PC-9 (cell line): ENCODE measurements at regions not wholly inside any gene's neighbourhood (a gene's known extent, or its start where the extent isn't known, plus 50 kb on each side); places are given as distances from the start of the nearest gene placed in this dataset.

Source experiments
- BruUV-seq: library from RNA; stranded (reverse); fragments of 400-500 nt; replicated peaks from 2 replicates; lab custom pipeline; 2021; lab: Mats Ljungman, UMichigan
- CTCF ChIA-PET: fragments of 300-600 bp; sonication (Branson Sonifier 250); formaldehyde crosslinking; loops from one replicate; lab custom pipeline; 2022; ENCODE audit warnings: antibody characterized with exemption; lab: Charles Lee
- POLR2A ChIA-PET: fragments of 300-600 bp; sonication (Branson Sonifier 250); formaldehyde crosslinking; loops from one replicate; lab custom pipeline; 2022; ENCODE audit warnings: antibody characterized with exemption; ENCODE audit not compliant: unreplicated experiment; lab: Charles Lee
- DNase-seq, 2 experiments: peaks; one replicate each; pipeline versions ENCODE4 v3.0.0 to v3.0.0-alpha.2; 2015 to 2022; ENCODE audit warnings: mixed read lengths in 1 of 2
- H2AFZ ChIP-seq: fragments of 200-600 bp; sonication (generic); 2 replicates; pipeline ENCODE4 v1.8.1; 2017; ENCODE audit warnings: antibody characterized with exemption
- H3F3A ChIP-seq: fragments of 200-600 bp; sonication (generic); 2 replicates; pipeline ENCODE4 v1.8.1; 2017; ENCODE audit warnings: antibody characterized with exemption, mild to moderate bottlenecking, low read depth; ENCODE audit not compliant: insufficient read depth
- H3K27ac ChIP-seq: fragments of 200-600 bp; sonication (generic); 2 replicates; pipeline ENCODE4 v1.6.1; 2016; ENCODE audit warnings: mixed run types
- H3K27me3 ChIP-seq: fragments of 200-600 bp; sonication (generic); 2 replicates; pipeline ENCODE4 v1.6.1; 2016; ENCODE audit warnings: low read depth, mixed run types; ENCODE audit not compliant: insufficient read depth
- H3K36me3 ChIP-seq: fragments of 200-600 bp; sonication (generic); 2 replicates; pipeline ENCODE4 v1.6.1; 2016; ENCODE audit warnings: low read depth, mixed run types
- H3K4me1 ChIP-seq: fragments of 200-600 bp; sonication (generic); replicated peaks from 2 replicates; pipeline ENCODE4 v1.6.1; 2016; ENCODE audit warnings: mixed run types; ENCODE audit not compliant: insufficient read depth
- H3K4me2 ChIP-seq: fragments of 200-600 bp; sonication (generic); 2 replicates; pipeline ENCODE4 v1.6.1; 2017; ENCODE audit warnings: mixed run types
- H3K4me3 ChIP-seq: fragments of 200-600 bp; sonication (generic); 2 replicates; pipeline ENCODE4 v1.6.1; 2016; ENCODE audit warnings: mixed run types
- H3K79me2 ChIP-seq: fragments of 200-600 bp; sonication (generic); 2 replicates; pipeline ENCODE4 v1.6.1; 2017; ENCODE audit warnings: low read depth, mixed run types
- H3K9me2 ChIP-seq: fragments of 200-600 bp; sonication (generic); 2 replicates; pipeline ENCODE4 v1.8.1; 2017; ENCODE audit warnings: mild to moderate bottlenecking; ENCODE audit not compliant: insufficient read depth
- H3K9me3 ChIP-seq: fragments of 200-600 bp; sonication (generic); 2 replicates; pipeline ENCODE4 v1.8.1; 2016; ENCODE audit warnings: low read depth; ENCODE audit not compliant: insufficient read depth
- H4K20me1 ChIP-seq: fragments of 200-600 bp; sonication (generic); 2 replicates; pipeline ENCODE4 v1.8.1; 2017; ENCODE audit not compliant: insufficient read depth
- CTCF ChIP-seq: fragments of 200-600 bp; sonication (generic); conservative IDR thresholded peaks from 2 replicates; pipeline ENCODE4 v1.6.1; 2017; ENCODE audit warnings: mixed run types, antibody characterized with exemption, mild to moderate bottlenecking, moderate library complexity
- EZH2 ChIP-seq: fragments of 200-600 bp; sonication (generic); IDR thresholded peaks from 2 replicates; pipeline ENCODE4 v1.8.0; 2017; ENCODE audit warnings: antibody characterized with exemption, low read depth
- intact Hi-C: fragments of 100-400 bp; cut with micrococcal nuclease; formaldehyde crosslinking; loops from one replicate; pipeline ENCODE4 v1.10.0; 2022; ENCODE audit not compliant: unreplicated experiment

DNA sequence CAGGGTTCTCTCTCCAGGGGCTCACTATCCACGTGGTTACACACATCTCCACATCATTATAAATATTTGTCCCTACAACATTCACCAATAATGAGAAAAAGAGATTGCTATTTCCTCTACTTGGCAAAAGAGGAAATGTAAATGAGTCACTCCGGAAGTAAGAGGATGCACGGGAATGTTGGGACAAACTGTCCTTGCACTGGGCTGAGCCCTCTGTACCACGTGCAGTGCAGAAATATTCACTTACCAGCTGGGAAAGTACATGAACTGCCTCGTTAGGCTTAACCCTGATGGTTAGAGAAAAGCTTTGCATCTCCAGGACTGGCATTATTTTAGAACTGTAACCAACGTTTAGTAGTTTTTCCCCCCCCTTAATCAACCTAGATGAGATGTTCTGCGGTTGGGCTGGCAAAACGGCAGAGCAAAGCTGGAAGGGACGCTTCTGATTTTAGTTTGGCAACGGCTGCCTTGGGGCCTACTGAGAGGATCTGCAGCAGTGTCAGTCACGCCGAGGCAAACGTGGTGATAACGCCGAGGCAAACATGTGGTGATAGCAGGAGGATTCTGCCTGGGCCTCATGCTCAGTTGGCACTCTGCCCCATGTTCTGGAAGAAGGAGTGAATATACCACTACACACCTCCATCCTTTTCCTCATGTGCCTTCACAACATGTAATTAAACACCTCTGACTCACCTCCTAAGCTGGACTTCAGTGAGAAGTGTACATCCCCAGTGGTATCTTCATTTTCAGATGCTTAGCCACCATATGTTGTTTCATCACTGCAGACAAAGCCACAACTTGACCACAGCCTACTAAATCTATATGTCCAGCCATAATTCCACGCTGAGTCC, 661.4 kb upstream of the KLF4 start:
- H3K27me3 ChIP-seq, result no peaks in the 10 kb centered on the region
- no peaks in the 10 kb centered on the region; the same call in 1 of the 2 replicates for H3F3A ChIP-seq
- H3K4me3 ChIP-seq, result no peak overlapping the region
- H3K36me3 ChIP-seq, result no peaks in the 10 kb centered on the region
- ChIA-PET POLR2A (interaction anchor here (0.6 kb wide), 1 partner anchor 94 kb away, joined by 3 read pairs; no protein-coding TSS in a partner anchor), CTCF (no interaction called here)
- BruUV-seq, result no TSS peak
- no peaks in the 10 kb centered on the region for H4K20me1 ChIP-seq
- no peak overlapping the region for H2AFZ ChIP-seq
- no peaks in the 10 kb centered on the region; the same call in 1 of the 2 replicates for H3K9me3 ChIP-seq
- no peak overlapping the region for H3K4me2 ChIP-seq
- no peaks in the 10 kb centered on the region for H3K9me2 ChIP-seq
- TF ChIP-seq CTCF (no peak), EZH2 (no peak)
- intact Hi-C loops, result no loop called here
- peak in 1 of 2 experiments; percentile 47 for DNase-seq
- H3K4me1 ChIP-seq, result peaks cover 8% of the 10 kb centered on the region
- no peaks in the 10 kb centered on the region for H3K79me2 ChIP-seq
- H3K27ac ChIP-seq, result no peak overlapping the region

DNA sequence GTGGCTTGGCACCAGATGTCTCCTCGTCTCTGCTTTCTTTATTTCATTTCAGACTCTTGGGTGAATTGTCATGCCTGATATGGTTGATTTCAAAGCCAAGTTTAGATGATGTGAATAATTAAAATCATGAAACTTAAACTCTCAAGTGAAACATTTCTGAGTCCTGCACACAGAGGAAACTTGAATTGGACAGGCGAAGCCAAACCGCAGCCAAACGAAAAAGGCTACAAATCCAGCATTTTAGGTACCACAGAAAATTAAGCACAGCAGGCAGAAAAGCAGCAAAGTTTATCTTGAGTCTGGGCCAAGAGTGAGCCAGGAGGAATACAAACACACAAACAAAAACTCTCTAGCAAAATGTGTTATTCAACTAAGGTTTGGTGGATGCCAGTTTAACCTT, 659.8 kb upstream of the KLF4 start:
- ChIA-PET CTCF (no interaction called here), POLR2A (no interaction called here)
- no peaks in the 10 kb centered on the region for H3K36me3 ChIP-seq
- no peaks in the 10 kb centered on the region for H3F3A ChIP-seq
- H3K9me3 ChIP-seq, result no peaks in the 10 kb centered on the region; the same call in 1 of the 2 replicates
- H3K4me1 ChIP-seq, result no peaks in the 10 kb centered on the region
- intact Hi-C loops, result no loop called here
- H3K4me2 ChIP-seq, result no peak overlapping the region
- H3K4me3 ChIP-seq, result no peak overlapping the region
- H3K9me2 ChIP-seq, result no peaks in the 10 kb centered on the region
- no peak overlapping the region for H2AFZ ChIP-seq
- no TSS peak for BruUV-seq
- no peaks in the 10 kb centered on the region for H3K27me3 ChIP-seq
- no peak overlapping the region for H3K27ac ChIP-seq
- TF ChIP-seq CTCF, result no peak
- TF ChIP-seq EZH2, result no peak
- no peak for DNase-seq
- H3K79me2 ChIP-seq, result no peaks in the 10 kb centered on the region
- no peaks in the 10 kb centered on the region for H4K20me1 ChIP-seq

- H3K4me1 ChIP-seq, result no peaks in the 10 kb centered on the region
- intact Hi-C loops, result no loop called here
- ChIA-PET CTCF (interaction anchor here (0.7 kb wide), 1 partner anchor 16 kb away, joined by 6 read pairs; no protein-coding TSS in a partner anchor), POLR2A (no interaction called here)
- no peak for DNase-seq
- H3K79me2 ChIP-seq, result no peaks in the 10 kb centered on the region
- no peaks in the 10 kb centered on the region for H4K20me1 ChIP-seq
- H3K4me2 ChIP-seq, result no peak overlapping the region
- no peaks in the 10 kb centered on the region for H3K36me3 ChIP-seq
- no peaks in the 10 kb centered on the region for H3K27me3 ChIP-seq
- TF ChIP-seq EZH2 (no peak), CTCF (no peak)
- H3K9me2 ChIP-seq, result 0 out of 2 replicates have a peak, but pooled peaks cover 3% of the 10 kb centered on the region
- no peaks in the 10 kb centered on the region for H3F3A ChIP-seq
- H2AFZ ChIP-seq, result no peak overlapping the region
- H3K9me3 ChIP-seq, result no peaks in the 10 kb centered on the region
- H3K27ac ChIP-seq, result no peak overlapping the region
- BruUV-seq, result no TSS peak
- no peak overlapping the region for H3K4me3 ChIP-seq
Observed at GRCh38 chr9:108142504-108143201, 653.1 kb upstream of the KLF4 start.
